ENCODE measurements at regions not wholly inside any gene's neighbourhood (a gene's known extent, or its start where the extent isn't known, plus 50 kb on each side); places are given as distances from the start of the nearest gene placed in this dataset.

GRCh38 chr4:46684041-46684440 lies 225.0 kb downstream of the COX7B2 start:
- DNase-seq (ENCODE audit: low spot score) = no peak

GRCh38 chr4:46676364-46676763 lies 232.7 kb downstream of the COX7B2 start:
- no peak for DNase-seq (ENCODE audit: low spot score)

DNA sequence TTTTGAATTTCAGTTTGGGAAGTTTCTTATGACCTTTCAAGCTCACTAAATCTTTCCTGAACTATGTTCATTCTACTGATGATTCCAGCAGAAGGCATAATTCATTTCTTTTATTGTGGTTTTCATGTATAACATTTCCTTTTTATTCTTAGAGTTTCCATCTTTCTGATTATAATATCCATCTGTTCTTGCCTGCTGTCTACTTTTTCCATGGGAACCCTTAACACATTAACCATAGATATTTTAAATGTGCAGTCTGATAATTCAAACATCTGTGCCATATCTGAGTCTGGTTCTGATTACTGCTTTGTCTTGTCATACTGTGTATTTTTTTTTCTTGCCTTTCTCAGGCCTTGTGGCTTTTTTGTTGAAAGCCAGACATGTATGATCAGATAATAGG lies 234.7 kb downstream of the COX7B2 start:
- no peak for DNase-seq (ENCODE audit: low spot score)

- no peak for DNase-seq (ENCODE audit: low spot score)
Measured at GRCh38 chr4:46667790-46668189, 241.3 kb downstream of the COX7B2 start.

DNA sequence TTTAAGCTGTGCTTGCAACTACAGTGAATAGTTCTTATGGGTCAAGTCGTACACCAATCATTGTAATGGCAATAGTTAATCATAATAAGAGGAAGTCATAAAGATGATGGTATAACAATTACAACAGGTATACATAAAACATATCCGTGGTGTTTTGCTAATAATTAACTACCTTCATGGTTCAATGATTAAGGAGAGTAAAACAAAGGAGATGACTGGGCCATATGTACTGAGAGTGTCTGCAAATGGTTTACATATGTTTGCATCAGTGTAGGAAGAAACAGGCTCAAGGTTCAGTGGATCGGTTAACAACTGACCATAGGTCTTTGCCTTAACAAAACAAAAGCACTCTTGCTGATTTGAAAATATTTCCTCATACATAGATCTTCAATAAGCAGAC lies 253.0 kb downstream of the COX7B2 start:
- DNase-seq (ENCODE audit: low spot score) = no peak

GRCh38 chr4:46653842-46654241 lies 255.2 kb downstream of the COX7B2 start:
- no peak for DNase-seq (ENCODE audit: low spot score)

DNA sequence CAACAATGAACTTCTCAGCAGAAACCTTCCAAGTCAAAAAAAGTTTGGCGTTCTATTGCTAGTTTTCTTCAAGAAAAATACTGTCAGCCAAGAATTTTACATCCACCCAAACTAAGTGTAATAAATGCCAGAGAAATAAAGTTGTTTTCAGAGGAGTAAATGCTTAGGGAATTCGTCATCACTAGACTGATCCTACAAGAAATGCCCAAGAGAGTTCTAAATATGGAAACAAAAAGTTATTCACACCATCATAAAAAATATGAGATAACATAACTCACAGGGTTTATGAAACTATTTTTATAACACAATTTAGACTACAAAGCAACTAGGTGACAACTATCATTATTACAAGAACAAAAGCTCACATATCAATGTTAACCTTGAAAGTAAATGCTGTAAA lies 259.5 kb upstream of the GABRA2 start:
- DNase-seq (ENCODE audit: low spot score) = no peak

GRCh38 chr4:46648088-46648744 lies 258.3 kb upstream of the GABRA2 start:
- peak; percentile 20 for DNase-seq (ENCODE audit: low spot score)

DNA sequence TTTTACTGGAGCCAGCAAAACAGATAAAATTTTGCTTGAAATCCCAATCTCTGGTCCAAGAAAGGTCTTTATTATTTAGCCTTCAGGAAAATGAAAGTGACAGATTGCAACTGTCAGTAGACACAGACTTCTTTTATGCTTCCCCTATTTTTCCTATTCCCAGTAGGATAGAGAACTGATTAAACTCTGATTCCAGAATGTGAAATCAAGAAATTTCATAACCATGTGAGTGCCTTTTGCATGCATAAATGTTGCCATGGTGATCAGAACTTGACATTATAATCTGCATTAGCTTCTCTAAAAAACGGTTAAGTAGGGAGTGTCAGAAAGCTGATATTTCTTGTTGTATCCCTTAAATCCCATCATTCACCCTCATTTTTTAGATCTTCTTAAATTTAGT lies 255.2 kb upstream of the GABRA2 start:
- peak; percentile 8 for DNase-seq (ENCODE audit: low spot score)

Data from COLO829 (cell line).